GM19372 (cell line): ENCODE measurements at regions not wholly inside any gene's neighbourhood (a gene's known extent, or its start where the extent isn't known, plus 50 kb on each side); places are given as distances from the start of the nearest gene placed in this dataset.

Source experiments
- ATAC-seq: cut with Tn5 transposase; IDR thresholded peaks from one replicate; pipeline ENCODE4 v1.9.1; 2021; ENCODE audit warnings: mild to moderate bottlenecking, low read depth, moderate library complexity; ENCODE audit not compliant: unreplicated experiment

GRCh38 chr3:111244760-111245159, 173.1 kb downstream of the NECTIN3 start:
- ATAC-seq, result no peak

DNA sequence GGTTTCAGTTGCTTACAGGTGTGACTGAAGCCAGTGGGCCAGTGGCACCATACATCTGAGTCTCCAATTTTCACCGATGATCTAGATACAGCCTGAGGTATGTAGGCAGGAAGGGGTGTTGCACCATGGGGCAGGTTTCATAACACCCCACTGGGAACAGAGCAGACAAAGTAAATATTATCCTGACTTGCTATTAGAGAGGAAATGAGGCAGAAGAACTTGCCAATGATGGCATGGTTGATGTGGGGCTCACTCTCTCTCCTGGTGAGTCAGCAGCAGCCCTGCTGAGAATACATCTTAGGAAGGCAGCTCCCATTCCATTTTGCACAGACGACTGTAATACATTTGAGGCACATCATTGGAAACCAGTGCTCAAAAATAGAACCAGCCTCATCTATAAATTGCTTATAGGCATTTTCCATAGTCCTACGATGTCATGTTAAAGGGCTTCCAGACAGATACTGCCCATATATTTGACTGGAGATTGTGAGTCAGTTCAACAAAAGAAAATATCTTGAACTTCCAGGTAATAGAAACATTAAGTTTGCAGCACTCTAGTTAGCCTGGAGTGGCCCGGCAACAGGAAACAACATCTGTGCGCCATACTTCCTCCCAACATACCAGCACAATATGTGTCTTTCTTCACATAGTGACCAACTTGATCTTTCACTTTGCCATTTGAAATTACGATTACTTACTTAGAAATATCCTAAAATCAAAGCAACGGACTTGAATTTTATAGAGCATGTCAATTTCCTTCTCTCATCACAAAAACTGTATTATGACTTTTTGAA, 175.5 kb downstream of the NECTIN3 start:
- no peak for ATAC-seq

DNA sequence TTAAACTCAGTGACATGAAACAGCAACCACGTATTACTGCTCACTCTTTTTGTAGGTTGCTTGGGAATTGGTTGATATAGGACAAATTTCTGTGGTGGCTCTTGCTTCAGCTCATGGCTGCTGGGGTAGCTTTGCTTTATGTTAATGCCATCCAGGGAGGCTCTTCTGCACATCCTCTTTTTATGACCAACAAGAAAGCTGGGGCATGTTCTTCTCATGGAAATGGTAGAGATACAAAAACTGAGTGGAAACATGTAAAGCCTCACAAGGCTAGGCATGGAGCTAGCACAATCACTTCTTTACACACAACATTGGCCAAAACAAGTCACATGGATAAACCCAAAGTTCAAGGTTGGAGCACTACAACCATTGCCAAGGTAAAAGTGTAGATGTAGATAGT, 176.8 kb downstream of the NECTIN3 start:
- ATAC-seq, result no peak

GRCh38 chr3:111249421-111249820, 177.8 kb downstream of the NECTIN3 start:
- ATAC-seq, result no peak

GRCh38 chr3:111252779-111253178, 181.2 kb downstream of the NECTIN3 start:
- peak; percentile 59 for ATAC-seq

- no peak for ATAC-seq
Observed at GRCh38 chr3:111253733-111254132, 182.1 kb downstream of the NECTIN3 start.

GRCh38 chr3:111260878-111261277, 189.3 kb downstream of the NECTIN3 start:
- no peak for ATAC-seq

DNA sequence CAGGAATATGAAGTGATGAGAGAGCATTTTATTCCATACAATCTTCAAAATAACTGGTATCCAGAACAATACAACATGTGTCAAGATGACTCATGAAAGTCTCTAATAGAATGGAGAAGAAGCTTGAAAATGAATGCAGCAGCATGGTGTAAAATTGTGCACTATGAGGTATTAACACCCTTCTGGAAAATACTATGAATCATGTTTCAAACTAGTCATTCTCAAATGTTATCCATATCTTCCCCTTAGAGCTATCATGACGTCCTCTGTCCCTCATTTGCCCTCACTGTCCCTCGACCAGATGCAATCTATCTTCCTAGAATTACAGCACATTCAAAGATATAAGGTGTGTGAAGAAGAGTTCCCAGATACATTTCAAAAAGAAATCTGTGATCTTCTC, 198.2 kb downstream of the NECTIN3 start:
- ATAC-seq, result no peak

GRCh38 chr3:111277226-111277625, 205.6 kb downstream of the NECTIN3 start:
- no peak for ATAC-seq

DNA sequence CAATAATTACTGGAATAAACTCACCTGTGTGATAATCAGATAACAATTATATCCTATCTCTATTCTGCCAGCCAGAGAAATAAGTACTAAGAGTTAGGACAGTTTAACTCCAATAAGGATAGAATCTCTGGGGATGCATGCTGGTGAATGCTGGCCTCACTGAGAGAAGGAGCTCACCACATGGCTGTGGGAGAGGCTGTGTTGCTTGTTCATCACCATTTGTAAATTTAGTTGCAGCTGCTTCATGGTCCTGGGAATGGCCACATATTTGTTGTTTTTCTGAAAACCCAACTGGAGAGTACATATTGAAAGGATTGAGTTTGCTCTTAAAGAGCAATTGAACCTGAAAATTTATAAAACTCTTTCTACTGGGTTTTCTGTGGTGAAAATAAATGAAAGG, 207.3 kb downstream of the NECTIN3 start:
- no peak for ATAC-seq

GRCh38 chr3:111282024-111282423, 210.4 kb downstream of the NECTIN3 start:
- no peak for ATAC-seq

- ATAC-seq, result no peak
Observed at GRCh38 chr3:111283165-111283564, 211.5 kb downstream of the NECTIN3 start.

DNA sequence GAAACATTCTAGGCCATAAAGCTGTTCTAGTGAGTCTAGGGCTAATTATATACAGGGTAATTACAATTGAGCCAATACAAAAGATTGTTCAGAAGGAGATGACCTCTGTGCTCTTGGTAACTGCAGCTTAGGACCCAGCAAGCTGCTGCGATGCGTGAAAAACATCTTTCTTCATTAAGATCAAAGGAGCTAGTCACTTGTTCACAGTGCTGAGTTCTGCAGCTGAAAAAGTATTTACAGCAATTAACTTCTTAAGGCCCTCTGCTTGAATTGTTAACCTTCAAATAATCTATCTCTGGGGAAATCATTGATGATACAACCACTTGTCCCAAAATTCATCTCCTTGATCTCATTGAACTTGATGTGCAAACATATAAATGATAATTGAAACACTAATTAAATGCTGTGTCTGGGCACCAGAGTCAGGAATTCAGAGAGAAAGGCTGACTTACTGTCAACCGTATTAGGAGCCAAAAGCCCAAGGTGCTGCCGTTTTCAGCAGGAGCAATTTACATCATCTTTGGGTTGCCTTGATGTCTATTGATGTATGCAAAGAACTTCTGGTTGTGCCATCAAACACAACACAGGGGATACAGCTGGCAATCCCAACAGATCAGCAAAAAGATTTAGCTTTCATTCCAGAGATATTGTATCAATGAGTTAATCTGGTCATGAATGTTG, 213.0 kb downstream of the NECTIN3 start:
- ATAC-seq, result no peak

DNA sequence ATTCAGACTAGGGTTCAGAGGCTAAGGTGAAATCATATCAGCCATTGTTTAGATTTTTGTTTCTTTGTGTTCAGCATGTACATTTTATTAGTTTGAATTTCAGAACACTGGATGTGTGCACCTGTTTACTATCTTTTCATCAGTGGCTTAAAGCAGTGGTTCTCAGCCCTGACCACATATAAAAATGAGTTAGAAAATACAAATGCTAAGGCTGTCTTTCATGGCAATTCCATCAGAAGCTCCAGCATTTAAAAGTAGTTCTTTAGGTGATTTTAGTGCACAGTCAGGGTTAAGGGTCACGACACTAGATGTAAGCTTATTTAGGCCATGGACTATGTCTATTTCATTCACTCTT, 213.5 kb downstream of the NECTIN3 start:
- ATAC-seq, result no peak

GRCh38 chr3:111285694-111286093, 214.1 kb downstream of the NECTIN3 start:
- ATAC-seq, result no peak

GRCh38 chr3:111286746-111287145, 215.1 kb downstream of the NECTIN3 start:
- ATAC-seq, result no peak

GRCh38 chr3:111292117-111292516, 220.5 kb downstream of the NECTIN3 start:
- no peak for ATAC-seq

- ATAC-seq, result no peak
Observed at GRCh38 chr3:111299192-111299615, 227.6 kb downstream of the NECTIN3 start.

GRCh38 chr3:111301238-111301798, 229.7 kb downstream of the NECTIN3 start:
- no peak for ATAC-seq

DNA sequence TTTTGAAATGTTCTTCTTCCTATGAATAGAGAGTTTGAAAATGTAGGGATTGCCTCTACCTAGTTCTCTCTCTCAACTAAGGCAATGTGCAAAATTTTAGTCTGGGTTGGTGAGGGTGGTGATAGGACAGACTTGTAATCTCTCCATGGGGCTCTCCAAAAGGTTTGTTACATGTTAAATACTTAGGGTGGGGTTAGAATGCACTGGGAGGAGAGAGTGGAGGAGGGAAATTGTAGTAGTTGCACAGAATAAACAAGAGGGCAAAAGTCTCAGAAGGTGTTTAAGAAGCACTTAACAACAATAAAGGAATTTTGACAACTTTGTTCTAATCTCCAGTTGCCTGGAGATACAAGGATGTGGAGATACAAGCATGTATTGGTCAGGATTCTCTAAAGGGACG, 230.4 kb downstream of the NECTIN3 start:
- ATAC-seq, result no peak

DNA sequence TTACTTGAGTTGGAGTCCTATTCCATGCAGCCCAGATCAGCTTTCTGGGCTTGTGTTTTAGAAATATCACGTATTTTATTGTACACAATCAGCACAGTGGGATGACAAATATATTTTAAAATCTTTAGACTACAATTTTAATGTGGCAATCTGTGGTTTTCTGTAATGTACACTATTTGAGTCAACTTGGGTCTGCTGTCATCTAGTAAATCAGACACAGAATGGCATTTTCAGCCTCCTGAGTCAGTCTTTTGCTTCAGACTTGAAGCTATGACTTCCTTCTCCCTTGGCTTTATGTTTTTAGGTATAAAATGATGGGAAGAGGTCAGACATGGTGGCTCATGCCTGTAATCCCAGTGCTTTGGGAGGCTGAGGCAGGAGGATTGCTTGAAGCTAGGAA, 232.1 kb downstream of the NECTIN3 start:
- no peak for ATAC-seq

DNA sequence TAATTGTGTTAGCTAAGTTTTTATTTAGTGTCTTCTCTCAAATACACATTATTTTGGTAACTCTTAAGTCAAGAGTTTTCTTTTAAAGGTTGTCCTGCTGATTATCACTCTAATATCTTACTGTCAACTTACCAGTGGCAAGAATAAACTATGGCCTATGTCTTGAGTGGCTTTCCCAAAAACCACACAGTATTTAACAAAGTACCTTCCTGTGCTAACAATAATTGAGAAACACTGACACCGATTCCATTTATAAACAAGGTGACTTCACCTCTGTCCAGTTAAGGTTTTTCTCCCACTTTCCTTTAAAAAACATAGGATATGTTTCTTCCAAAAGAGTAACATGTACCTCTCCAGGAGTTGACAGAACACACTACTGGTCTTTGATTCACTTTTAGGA, 234.3 kb upstream of the CD96 start:
- ATAC-seq, result no peak
